GM12891 (cell line): ENCODE measurements at regions not wholly inside any gene's neighbourhood (a gene's known extent, or its start where the extent isn't known, plus 50 kb on each side); places are given as distances from the start of the nearest gene placed in this dataset.

ENCODE experiments used
- DNase-seq: peaks from one replicate; pipeline ENCODE4 v3.0.0; 2011; ENCODE audit warnings: low spot score; ENCODE audit not compliant: insufficient read length
- FAIRE-seq: peaks from 2 replicates; lab custom pipeline; 2011; peaks lifted over from hg19 to GRCh38; lab: Jason Lieb, UNC
- PAX5 ChIP-seq: IDR thresholded peaks from 2 replicates; pipeline ENCODE4 v1.6.1; 2011; ENCODE audit warnings: low read length, moderate library complexity, mild to moderate bottlenecking; ENCODE audit not compliant: insufficient read depth, severe bottlenecking
- POLR2A ChIP-seq: IDR thresholded peaks from 2 replicates; pipeline ENCODE4 v1.6.1; 2011; ENCODE audit warnings: low read depth, low read length, control low read depth
- POLR2AphosphoS5 ChIP-seq: IDR thresholded peaks from 2 replicates; pipeline ENCODE4 v1.6.1; 2011; ENCODE audit warnings: low read depth, low read length, control low read depth
- POU2F2 ChIP-seq: IDR thresholded peaks from 2 replicates; pipeline ENCODE4 v1.6.1; 2011; ENCODE audit warnings: low read depth, mild to moderate bottlenecking, control low read depth, low read length, moderate library complexity
- SPI1 ChIP-seq: IDR thresholded peaks from 2 replicates; pipeline ENCODE4 v1.6.1; 2011; ENCODE audit warnings: low read depth, low read length, control low read depth
- TAF1 ChIP-seq: IDR thresholded peaks from 2 replicates; pipeline ENCODE4 v1.6.1; 2011; ENCODE audit warnings: low read depth, low read length, control low read depth

DNA sequence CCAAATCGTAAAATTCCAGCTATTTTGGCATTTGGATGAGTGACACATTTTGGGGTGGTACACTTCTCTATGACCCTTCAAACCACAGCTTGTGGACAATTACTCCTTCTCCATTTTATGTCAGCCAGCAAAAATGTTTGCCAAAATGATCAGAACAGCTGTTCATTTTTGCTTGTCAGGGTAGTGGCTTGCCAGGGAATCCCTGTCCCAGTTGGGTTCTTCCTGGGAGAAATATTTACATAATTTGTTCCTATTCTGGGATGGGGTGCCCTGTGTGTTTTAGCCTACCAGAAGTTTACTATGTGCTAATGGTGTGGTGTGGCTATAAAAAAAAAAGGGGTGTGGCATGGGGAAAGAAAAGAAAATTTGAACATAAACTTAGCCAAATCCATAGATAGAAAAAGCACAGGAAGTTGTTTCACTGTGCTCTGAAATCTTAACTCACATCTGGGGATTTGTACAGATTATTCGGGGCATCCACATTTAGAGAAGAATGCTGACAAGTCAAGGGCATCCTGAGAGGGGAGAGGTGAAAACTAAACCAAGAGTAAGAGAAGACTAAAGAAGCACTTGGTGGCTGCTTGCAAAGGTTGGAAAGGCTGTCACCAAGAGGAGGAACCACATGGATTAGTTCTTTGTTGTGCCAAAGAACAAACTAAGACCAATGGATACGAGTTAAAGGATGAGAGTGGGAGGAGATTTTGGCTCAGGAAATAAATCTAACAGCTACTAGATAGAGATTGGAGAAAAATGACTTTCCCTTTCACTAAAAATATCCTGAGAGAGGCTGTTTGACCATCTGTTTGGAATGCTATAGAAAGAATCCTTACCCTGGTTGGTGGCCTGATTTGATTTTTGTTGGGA lies 55.2 kb upstream of the RBM24 start:
- no peak for DNase-seq
- no peak for TF ChIP-seq TAF1
- no peak for TF ChIP-seq POLR2A
- TF ChIP-seq PAX5 = no peak
- no peak for TF ChIP-seq POU2F2
- no peak for TF ChIP-seq POLR2AphosphoS5
- TF ChIP-seq SPI1 = no peak
- no peak for FAIRE-seq

DNA sequence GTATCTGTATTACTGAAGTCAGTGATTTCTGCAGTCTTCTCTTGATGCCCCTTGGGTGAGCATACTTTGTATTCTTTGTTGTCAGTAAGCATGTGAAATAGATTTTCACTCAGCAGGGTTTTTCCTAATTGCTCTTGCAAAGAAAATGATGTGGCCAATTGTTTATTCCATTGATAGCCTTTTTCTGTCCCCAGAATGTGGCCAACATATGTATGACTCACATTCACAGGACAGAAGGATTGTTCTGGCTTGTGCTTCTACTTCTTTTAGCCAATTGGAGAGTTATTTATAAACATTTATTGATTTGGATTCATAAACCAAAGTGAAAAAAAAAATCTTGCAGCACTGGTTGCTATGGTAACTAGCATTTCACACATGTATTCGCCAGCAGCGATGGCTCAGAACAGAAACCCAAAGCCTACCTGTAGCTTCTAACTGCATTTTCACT lies 54.4 kb upstream of the RBM24 start:
- DNase-seq = no peak
- FAIRE-seq = no peak
- TF ChIP-seq SPI1 (no peak), POU2F2 (no peak), POLR2AphosphoS5 (no peak), TAF1 (no peak), PAX5 (no peak), POLR2A (no peak)

DNA sequence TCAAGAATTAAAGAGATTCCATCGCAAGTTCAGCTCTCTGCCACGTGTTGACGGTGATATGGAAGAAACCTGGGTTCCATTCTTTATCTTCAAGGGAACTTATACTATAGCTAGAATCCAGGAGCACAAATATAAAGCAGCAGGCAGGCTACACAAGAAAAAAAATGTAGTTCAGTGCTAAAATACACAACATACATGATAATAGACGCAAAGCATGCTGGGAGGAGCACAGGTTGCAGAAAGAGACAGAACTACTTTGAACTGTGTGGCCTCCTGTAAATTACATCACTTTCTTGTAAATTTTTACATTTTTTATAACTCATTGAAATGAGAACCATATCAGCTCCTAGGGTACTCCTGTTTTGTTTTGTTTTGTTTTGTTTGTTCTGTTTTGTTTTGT lies 53.8 kb upstream of the RBM24 start:
- no peak for TF ChIP-seq POLR2AphosphoS5
- no peak for TF ChIP-seq SPI1
- TF ChIP-seq POU2F2 = no peak
- no peak for TF ChIP-seq PAX5
- no peak for TF ChIP-seq TAF1
- TF ChIP-seq POLR2A = no peak
- FAIRE-seq (no peak), DNase-seq (no peak)
